OCI-LY1 (cell line): ENCODE measurements at regions not wholly inside any gene's neighbourhood (a gene's known extent, or its start where the extent isn't known, plus 50 kb on each side); places are given as distances from the start of the nearest gene placed in this dataset.

Source experiments
- CTCF ChIP-seq: fragments of 200-600 bp; sonication (generic), shearing (Covaris generic); IDR thresholded peaks from 2 replicates; pipeline ENCODE4 v1.5.1; 2017; ENCODE audit warnings: mild to moderate bottlenecking, antibody characterized with exemption, low read length, moderate library complexity, mixed read lengths
- EZH2 ChIP-seq: fragments of 200-600 bp; sonication (generic), shearing (Covaris generic); IDR thresholded peaks from 2 replicates; pipeline ENCODE4 v1.8.0; 2017; ENCODE audit warnings: borderline replicate concordance, mixed run types, mild to moderate bottlenecking, antibody characterized with exemption, low read length, moderate library complexity, mixed read lengths

- TF ChIP-seq CTCF (no peak), EZH2 (no peak)
Measured at GRCh38 chr11:109526061-109526460, 104.1 kb downstream of the C11orf87 start.
